ENCODE measurements at regions not wholly inside any gene's neighbourhood (a gene's known extent, or its start where the extent isn't known, plus 50 kb on each side); places are given as distances from the start of the nearest gene placed in this dataset.
A peak's percentile ranks its signal among the peaks of the same experiment; 100 is the strongest.

GRCh38 chr9:129252937-129253802 is 75.1 kb upstream of the IER5L start:
- Histone ChIP-seq H3K27ac (ENCODE audit: low read length) (no peak overlapping the region), H3K79me2 (ENCODE audit: low read length) (no peaks in the 10 kb centered on the region), H4K20me1 (ENCODE audit: low read length) (no peaks in the 10 kb centered on the region), H3K9ac (ENCODE audit: low read length) (no peak overlapping the region), H3K36me3 (ENCODE audit: low read depth, low read length) (no peaks in the 10 kb centered on the region), H3F3A (ENCODE audit: low read length, unreplicated experiment) (no peaks in the 10 kb centered on the region), H3K27me3 (ENCODE audit: low read length) (no peaks in the 10 kb centered on the region), H3K9me2 (replicated peaks; ENCODE audit: low read length) (no peaks in the 10 kb centered on the region), H2AFZ (ENCODE audit: low read length) (no peak overlapping the region), H3K4me2 (ENCODE audit: low read length) (no peak overlapping the region), H3K4me1 (ENCODE audit: insufficient read depth, low read length) (no peaks in the 10 kb centered on the region), H3K9me3 (ENCODE audit: low read length) (no peaks in the 10 kb centered on the region), H3K4me3 (ENCODE audit: low read length) (no peak overlapping the region)
- DNase-seq (no peak), ATAC-seq (no peak)
- no TSS peak for BruUV-seq (replicated peaks)
- CTCF ChIA-PET, result no interaction called here
- no peak for TF ChIP-seq EZH2phosphoT487 (IDR thresholded peaks at IDR 0.05; ENCODE audit: borderline replicate concordance, low read length)
- no peak for TF ChIP-seq CTCF (conservative IDR thresholded peaks at IDR 0.05; ENCODE audit: low read depth, low read length)
- no peak for TF ChIP-seq EZH2 (IDR thresholded peaks at IDR 0.05; ENCODE audit: low read length, unreplicated experiment)
- intact Hi-C loops (cut with micrococcal nuclease), result no loop called here
- POLR2A ChIA-PET (ENCODE audit: unreplicated experiment), result no interaction called here

DNA sequence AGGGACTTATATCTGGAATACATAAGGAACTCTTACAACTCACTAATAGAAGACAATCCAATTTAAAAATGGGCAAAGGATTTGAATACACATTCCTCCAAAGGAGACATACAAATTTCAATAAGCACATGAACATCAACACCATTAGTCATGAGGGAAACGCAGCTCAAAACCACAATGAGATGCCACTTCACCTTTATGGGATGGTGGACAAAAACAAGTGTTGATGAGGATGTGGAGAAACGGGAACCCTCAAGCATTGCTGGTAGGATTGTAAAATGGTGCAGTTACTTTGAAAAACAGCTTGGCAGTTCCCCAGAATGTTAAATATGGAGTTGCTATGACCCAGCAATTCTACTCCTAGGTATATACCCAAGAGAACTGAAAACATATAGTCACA is 72.7 kb upstream of the IER5L start:
- Histone ChIP-seq H3K9me2 (replicated peaks; ENCODE audit: low read length) (no peaks in the 10 kb centered on the region), H3K9ac (ENCODE audit: low read length) (no peak overlapping the region), H3K4me2 (ENCODE audit: low read length) (no peak overlapping the region), H3K4me1 (ENCODE audit: insufficient read depth, low read length) (no peaks in the 10 kb centered on the region), H3K27me3 (ENCODE audit: low read length) (no peaks in the 10 kb centered on the region), H4K20me1 (ENCODE audit: low read length) (no peaks in the 10 kb centered on the region), H3K9me3 (ENCODE audit: low read length) (no peaks in the 10 kb centered on the region), H3F3A (ENCODE audit: low read length, unreplicated experiment) (no peaks in the 10 kb centered on the region), H3K4me3 (ENCODE audit: low read length) (no peak overlapping the region), H3K27ac (ENCODE audit: low read length) (no peak overlapping the region), H2AFZ (ENCODE audit: low read length) (no peak overlapping the region), H3K36me3 (ENCODE audit: low read depth, low read length) (no peaks in the 10 kb centered on the region), H3K79me2 (ENCODE audit: low read length) (no peaks in the 10 kb centered on the region)
- DNase-seq (peak; percentile 13), ATAC-seq (no peak)
- no TSS peak for BruUV-seq (replicated peaks)
- CTCF ChIA-PET, result no interaction called here
- POLR2A ChIA-PET (ENCODE audit: unreplicated experiment), result no interaction called here
- intact Hi-C loops (cut with micrococcal nuclease), result no loop called here
- TF ChIP-seq EZH2 (IDR thresholded peaks at IDR 0.05; ENCODE audit: low read length, unreplicated experiment), result no peak
- TF ChIP-seq CTCF (conservative IDR thresholded peaks at IDR 0.05; ENCODE audit: low read depth, low read length), result no peak
- TF ChIP-seq EZH2phosphoT487 (IDR thresholded peaks at IDR 0.05; ENCODE audit: borderline replicate concordance, low read length), result no peak

Measured in PC-3 (cell line).